ENCODE measurements at regions not wholly inside any gene's neighbourhood (a gene's known extent, or its start where the extent isn't known, plus 50 kb on each side); places are given as distances from the start of the nearest gene placed in this dataset.

GRCh38 chr17:33433581-33433980 lies 140.5 kb upstream of the ASIC2 start:
- TF ChIP-seq, protein P1, sequence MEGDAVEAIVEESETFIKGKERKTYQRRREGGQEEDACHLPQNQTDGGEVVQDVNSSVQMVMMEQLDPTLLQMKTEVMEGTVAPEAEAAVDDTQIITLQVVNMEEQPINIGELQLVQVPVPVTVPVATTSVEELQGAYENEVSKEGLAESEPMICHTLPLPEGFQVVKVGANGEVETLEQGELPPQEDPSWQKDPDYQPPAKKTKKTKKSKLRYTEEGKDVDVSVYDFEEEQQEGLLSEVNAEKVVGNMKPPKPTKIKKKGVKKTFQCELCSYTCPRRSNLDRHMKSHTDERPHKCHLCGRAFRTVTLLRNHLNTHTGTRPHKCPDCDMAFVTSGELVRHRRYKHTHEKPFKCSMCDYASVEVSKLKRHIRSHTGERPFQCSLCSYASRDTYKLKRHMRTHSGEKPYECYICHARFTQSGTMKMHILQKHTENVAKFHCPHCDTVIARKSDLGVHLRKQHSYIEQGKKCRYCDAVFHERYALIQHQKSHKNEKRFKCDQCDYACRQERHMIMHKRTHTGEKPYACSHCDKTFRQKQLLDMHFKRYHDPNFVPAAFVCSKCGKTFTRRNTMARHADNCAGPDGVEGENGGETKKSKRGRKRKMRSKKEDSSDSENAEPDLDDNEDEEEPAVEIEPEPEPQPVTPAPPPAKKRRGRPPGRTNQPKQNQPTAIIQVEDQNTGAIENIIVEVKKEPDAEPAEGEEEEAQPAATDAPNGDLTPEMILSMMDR (IDR thresholded peaks at IDR 0.05; ENCODE audit: low read depth, low read length, missing control alignments), result no peak
- DNase-seq (ENCODE audit: low read depth), result no peak
- H3K4me3 ChIP-seq (ENCODE audit: low read depth, low read length), result no peak overlapping the region

- TF ChIP-seq, protein P1 (IDR thresholded peaks at IDR 0.05; ENCODE audit: low read depth, low read length, missing control alignments), result no peak
- DNase-seq (ENCODE audit: low read depth), result no peak
- no peak overlapping the region for H3K4me3 ChIP-seq (ENCODE audit: low read depth, low read length)
These were observed 141.7 kb upstream of the ASIC2 start for GRCh38 chr17:33434841-33435240.

DNA sequence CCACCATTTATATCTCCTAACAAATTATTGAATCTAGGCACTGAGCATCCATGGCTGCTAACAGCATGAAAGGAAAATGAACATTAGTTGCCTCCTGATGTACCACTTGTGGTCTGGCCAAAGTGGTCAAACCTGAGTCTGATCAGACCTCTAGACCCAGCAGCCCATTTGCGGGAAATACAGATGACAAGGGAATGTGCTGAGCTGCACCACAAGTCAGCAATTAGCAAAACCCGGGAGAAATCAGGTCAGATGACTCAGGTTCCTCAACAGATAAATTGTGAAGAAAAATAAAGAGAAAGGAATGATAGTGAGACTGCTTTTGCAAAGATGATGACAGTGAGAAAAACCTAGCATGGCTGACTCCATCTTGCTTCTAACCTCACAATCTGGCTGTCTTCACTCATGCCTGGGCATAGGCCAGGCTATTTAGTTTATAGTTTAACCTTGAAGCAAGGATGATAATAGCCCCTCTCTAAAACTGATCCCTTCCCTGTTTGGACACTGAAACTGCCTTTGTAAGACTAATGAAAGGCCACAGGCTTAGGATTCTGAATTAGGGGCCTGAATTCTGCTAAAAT lies 142.7 kb upstream of the ASIC2 start:
- DNase-seq (ENCODE audit: low read depth), result no peak
- no peak overlapping the region for H3K4me3 ChIP-seq (ENCODE audit: low read depth, low read length)
- TF ChIP-seq, protein P1 (IDR thresholded peaks at IDR 0.05; ENCODE audit: low read depth, low read length, missing control alignments), result no peak

DNA sequence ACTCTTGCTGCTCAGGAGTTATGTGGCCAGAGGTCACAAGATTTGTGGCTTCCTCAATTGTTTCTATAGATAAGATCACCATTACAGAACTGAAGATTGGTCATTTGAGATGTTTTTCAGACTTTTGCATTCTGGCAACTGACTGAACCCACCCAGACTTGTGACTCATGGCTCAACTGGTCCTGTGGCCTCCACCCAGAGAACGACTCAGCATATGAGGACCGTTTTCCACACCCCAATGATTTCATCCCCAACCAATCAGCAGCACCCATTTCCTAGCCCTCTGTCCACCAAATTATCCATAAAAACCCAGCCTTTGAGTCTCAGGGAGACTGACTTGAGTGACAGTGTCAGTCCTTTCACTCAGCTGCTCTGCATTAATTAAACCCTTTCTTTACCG lies 143.2 kb upstream of the ASIC2 start:
- DNase-seq (ENCODE audit: low read depth), result no peak
- TF ChIP-seq, protein P1 (IDR thresholded peaks at IDR 0.05; ENCODE audit: low read depth, low read length, missing control alignments), result no peak
- no peak overlapping the region for H3K4me3 ChIP-seq (ENCODE audit: low read depth, low read length)

- TF ChIP-seq, protein P1 (IDR thresholded peaks at IDR 0.05; ENCODE audit: low read depth, low read length, missing control alignments), result no peak
- H3K4me3 ChIP-seq (ENCODE audit: low read depth, low read length), result no peak overlapping the region
- no peak for DNase-seq (ENCODE audit: low read depth)
These were observed 145.0 kb upstream of the ASIC2 start for GRCh38 chr17:33438139-33438538.

- TF ChIP-seq, protein P1 (IDR thresholded peaks at IDR 0.05; ENCODE audit: low read depth, low read length, missing control alignments), result no peak
- H3K4me3 ChIP-seq (ENCODE audit: low read depth, low read length), result no peak overlapping the region
- no peak for DNase-seq (ENCODE audit: low read depth)
These were observed 145.5 kb upstream of the ASIC2 start for GRCh38 chr17:33438578-33438977.

GRCh38 chr17:33442320-33442719 lies 149.2 kb upstream of the ASIC2 start:
- H3K4me3 ChIP-seq (ENCODE audit: low read depth, low read length), result no peak overlapping the region
- TF ChIP-seq, protein P1 (IDR thresholded peaks at IDR 0.05; ENCODE audit: low read depth, low read length, missing control alignments), result no peak
- DNase-seq (ENCODE audit: low read depth), result no peak

Data from GM12864 (cell line).